Kidney capillary endothelial cell (primary cell): ENCODE measurements at regions not wholly inside any gene's neighbourhood (a gene's known extent, or its start where the extent isn't known, plus 50 kb on each side); places are given as distances from the start of the nearest gene placed in this dataset.
A peak's percentile ranks its signal among the peaks of the same experiment; 100 is the strongest.

Source experiments
- DNase-seq: peaks from one replicate; pipeline ENCODE4 v3.0.0-alpha.2; 2018; ENCODE audit warnings: low spot score

DNA sequence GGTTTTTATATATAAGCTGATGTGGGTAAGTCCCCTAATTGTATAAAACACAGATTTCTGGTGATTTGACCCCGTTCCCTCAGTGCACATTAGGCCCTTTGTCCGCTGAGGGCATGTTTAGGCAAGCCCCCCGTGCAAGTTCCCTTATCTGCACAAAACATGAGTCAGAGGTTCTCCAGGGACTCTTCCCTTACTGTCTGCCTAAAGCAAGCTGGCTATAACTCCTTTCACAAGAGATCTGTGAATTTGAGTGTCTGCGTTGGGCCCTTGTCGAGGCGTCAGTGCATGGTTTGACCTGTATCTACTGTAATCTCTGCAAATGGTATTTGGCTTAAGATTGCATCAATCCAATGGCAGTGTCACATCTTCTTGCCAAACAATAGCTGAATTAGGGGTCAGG, 712.8 kb downstream of the CDH8 start:
- DNase-seq, result no peak

DNA sequence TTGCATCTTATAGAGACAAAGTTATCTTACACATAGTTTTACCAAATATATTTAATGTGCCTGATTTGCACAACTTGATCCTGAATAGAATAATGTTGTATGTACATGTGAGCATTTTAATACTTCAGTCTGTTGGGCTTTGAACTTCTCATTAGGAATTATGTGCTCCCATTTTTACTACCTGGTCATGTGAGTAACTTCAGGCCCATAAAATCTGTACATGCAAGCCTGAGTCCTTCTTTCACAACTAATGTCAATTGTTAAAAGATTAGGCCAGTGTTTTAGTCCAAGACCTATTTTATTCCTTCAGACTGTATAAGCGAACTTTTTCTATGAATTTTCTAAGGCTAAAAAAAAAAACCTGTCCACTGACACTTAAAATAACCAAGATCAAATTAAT, 715.4 kb downstream of the CDH8 start:
- no peak for DNase-seq

DNA sequence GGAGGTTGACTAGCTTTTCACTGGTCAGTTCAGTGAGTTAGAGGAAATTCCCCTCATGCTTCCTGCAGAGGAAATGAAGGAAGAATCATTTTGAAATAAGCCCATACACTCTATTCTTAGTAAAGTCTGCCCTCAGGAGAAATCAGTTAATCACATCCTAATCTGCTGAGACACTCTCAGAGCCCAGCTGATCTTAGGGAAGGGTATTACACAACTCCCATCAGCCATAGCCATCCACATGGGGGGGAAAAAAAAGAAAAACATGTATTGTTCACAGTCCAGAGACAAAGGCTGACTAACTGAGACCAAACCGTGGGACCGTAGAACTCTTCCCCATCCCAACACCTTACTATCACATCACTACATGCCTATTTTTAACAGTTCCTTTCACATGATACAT, 722.3 kb downstream of the CDH8 start:
- peak; percentile 38 for DNase-seq

DNA sequence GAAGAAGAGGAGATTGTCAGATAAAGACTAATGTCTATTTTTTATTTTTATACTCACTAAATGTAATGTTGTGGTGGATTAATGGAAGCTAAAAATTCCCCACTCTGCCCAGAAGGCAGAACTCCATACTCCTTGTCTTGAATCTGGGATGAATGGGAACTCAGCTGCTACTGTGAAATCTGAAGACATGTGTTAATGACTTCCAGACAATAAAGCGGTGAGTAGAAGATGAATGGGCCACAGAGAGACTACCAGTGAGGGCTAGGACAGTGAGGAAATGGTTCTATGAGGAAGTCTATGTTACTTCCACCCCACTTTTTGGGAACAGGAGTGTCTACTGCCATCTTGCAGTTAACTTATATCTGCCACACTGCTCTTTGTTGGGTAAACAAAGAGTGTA, 726.9 kb downstream of the CDH8 start:
- DNase-seq, result no peak

DNA sequence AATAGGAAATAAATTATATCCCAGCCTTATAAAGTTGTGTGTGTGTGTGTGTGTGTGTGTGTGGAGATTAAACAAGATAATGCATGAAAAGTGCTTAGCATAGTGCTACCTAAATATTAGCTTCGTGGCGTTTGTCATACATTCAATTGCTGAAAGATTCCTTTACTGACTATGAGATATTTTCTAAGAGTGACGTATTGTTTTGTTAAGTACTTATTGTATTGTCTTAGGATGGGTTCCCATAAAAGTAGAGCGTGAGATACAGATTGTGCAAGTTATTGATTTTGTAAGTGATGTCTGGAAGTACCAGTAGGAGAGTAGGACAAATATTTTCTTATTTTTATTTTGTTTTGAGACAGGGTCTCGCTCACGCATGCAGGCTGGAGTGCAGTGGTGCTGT, 730.0 kb downstream of the CDH8 start:
- no peak for DNase-seq

DNA sequence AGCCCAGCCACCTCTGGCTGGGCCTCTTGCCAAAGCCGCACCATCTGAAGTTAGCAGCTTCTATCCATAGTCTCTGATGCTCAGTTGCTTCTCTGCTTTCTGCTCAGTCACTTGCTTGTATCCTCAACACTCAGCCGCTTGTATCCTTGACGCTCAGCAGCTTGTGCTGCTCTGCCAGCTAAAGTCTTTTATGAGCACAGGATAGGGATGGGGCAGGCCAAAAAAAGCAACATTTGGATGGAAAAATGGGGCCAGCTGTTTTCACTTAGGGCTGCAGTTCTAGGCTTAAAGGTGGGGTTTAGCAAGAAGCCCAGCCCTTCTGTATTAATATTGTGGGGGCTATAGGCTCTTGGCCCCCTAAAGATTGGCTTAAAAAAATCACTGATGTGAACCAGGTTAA, 739.4 kb downstream of the CDH8 start:
- no peak for DNase-seq

DNA sequence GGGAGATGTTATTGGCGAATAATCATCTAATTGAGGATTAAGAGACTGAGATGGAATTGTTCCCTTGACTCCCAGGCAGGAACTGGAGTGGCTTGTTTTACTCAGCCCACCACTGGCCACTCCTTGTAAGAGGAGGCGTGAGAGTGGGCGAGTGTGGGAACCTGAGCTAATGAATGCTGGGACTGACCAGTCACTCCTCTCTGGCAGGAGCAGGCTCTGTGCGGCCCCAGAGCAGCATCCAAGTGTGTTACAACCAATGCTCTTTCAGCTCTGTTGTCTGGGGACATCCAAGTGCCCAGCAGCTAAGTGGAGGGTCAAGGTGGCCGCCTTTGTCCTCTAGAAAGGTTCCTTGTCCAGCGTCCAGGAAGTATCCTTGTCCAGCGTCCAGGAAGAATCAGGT, 739.9 kb downstream of the CDH8 start:
- DNase-seq, result no peak

DNA sequence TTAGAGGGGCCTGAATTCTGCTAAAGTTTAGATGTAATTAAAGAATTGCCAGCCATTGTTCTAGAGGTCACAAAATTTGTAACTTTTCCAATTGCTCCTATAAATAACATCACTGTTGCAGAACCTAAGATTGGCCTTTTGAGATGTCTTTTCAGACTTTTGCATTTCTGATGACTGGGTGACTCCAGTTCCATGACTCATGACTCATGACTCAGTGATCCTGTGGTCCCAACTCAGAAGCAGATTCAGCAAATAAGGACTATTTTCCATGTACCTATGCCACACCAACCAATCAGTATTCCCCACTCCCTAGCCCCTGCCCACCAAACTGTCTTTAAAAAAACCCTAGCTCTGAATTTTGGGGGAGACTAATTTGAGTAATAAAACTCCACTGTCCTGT, 740.9 kb downstream of the CDH8 start:
- DNase-seq, result peak; percentile 57

DNA sequence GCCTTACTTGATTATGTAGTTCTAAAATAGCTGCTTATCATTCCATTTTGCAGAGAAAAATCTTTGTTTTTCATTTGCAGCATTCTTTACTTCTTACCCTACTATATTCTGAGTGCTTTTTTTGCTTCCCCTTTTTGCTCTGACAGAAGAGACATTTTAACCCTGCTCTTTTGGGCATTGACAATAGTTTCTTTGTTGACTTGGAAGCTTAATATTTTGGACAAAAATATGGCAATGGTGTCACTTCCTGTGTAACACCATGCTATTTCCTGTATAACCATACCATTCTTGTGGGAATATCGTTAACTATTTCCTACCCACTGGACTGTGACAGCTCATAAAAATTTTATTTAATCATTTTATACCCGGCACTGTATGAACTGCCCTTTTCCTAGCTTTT, 747.1 kb downstream of the CDH8 start:
- peak; percentile 48 for DNase-seq

DNA sequence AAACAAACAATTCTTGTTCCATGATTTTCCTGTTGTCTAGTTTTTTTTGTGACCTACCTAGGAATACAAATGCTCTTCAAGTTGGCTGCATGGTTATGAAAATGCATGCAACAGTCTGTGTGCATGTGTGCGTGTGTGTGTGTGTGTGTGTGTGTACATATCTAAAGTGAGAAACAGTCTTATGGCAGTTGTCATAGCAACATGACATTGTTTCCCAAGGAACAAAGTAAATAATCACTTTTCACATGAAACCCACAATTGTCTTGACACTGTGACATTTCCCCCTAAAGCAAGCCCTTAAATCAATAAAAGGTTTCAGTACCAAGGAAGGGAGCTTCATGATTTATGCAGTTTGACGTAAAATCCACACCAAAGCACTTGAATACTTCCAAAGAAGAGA, 758.4 kb downstream of the CDH8 start:
- no peak for DNase-seq

DNA sequence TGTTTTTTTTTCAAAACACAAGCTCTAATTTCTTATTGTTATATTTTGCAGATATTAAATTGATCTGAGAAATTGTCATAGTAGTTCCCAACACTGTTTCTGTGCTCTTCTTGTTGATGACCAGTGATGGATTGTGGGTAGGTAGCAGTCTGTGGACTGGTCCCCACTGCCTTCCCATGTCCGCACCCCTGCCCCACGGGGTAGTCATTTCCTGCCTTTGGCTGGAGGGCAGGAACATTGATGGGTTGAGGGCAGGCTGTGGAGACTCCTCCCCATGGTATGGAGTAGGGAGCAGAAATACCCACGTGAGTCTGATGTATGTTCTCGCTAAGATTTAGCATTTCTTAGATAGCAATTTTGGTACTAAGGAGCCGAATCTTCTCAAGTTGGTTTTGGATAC, 762.0 kb downstream of the CDH8 start:
- no peak for DNase-seq

DNA sequence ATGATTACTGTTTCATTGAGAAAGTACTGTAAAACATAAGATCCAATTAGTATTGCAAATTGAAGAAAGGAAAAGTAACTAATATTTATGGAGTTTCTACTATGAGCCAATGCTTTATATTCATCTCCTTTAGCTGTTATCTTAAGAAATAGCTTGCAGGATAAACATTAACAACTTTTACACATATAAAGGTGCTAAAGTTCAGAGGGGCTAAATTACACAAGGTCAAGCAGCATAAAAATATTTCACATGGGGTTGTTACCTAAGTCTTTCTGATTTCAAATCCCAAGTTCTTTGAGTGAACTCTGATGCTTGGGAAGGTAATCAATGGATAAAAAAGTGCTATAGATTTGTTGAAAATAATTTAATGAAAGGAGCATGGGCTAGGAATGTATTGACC, 765.5 kb downstream of the CDH8 start:
- no peak for DNase-seq

DNA sequence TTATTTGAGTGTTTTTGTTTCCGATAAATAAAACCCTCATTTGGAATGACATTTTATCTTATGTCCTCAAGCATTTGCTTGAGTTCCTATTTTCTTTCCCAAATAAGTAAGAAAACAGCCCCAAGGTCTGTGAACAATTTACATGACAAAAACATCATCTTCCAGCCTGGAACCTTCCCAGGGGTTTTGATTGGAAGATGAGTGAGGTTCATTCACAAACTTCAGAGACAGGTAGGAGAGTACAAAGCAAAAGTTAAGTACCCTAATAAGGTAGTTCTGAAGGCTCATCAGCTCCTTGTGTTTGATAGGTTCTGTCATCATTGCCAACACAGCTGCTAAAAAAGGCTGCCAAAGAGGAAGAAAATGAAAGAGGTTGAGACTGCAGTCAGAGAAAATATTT, 772.8 kb downstream of the CDH8 start:
- no peak for DNase-seq

DNA sequence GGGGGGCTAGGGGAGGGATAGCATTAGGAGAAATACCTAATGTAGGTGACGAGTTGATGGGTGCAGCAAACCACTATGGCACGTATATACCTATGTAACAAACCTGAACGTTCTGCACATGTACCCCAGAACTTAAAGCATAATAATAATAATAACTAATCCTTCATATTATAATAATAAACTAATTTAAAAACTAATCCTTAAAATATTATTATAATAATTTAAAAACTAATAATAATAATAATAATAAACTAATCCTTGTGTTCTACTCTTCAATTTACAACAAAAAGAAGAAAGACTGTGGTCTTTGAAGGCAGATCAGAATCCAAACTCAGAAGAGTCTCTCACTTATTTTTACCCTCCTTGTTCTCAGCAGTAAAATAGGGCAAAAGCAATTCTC, 774.9 kb downstream of the CDH8 start:
- DNase-seq, result no peak

DNA sequence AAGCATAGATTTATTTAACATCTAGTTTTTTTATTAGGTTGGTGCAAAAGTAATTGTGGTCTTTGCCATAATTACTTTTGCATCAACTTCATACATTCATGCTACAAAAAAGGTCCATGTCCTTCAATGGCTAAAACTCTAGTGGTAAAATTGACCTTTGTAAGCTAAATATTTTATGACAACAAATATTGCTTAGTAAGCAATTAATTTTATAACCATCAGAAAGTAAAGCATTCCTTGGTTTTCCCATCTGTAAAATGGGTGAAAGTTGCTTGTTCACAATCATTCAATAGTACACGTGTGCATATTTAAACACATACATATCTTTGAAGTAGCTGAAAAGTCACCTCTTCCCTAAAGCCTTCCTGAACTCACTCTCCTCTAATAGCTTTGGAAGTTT, 789.6 kb downstream of the CDH8 start:
- DNase-seq, result no peak

DNA sequence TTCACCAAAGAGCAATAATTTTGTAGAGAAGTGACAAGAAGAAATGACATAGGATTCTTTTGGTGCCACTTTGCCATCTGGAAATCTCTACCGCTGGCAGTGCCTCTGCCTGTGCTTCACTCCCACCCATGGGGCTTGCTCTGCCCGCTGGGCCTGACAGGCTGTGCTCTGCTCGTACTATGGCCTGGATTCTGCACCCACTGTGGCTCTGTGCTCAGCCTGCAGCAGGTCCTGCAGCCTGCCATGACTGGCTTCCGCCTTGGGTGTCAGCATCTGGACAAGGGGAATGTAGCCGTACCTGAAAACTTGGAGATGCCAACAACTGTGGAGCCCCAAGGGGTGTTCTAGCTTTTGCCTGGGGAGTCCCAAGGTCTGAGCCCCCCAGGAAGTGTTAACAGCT, 792.3 kb downstream of the CDH8 start:
- no peak for DNase-seq

DNA sequence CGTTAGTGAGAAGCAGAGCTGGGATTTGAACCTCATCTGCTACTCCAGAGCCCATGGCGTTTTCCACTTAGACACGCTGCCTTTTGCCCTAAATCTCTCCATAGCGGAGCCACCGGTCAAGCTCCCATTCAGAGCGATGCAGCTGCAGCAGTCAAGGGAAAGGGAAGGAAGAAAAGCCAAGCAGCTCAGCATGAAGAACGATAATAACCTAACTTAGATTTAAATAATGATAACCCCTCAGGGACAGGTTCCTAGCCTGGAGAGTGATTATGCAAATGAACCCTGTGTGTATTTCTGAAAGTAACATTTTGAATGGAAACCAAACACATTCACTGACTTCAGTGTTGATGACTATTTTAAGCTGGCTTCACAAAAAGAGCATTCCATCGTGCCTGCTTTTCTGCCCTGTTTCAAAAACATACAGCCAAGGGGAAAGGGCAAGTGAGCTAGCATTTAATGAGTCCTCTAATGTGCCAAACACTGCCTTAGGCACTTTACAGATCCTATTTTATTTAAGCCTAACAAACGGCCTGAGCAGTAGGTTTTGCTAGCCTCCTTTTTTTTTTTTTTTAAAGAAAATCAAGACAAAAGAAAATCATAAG, 798.3 kb downstream of the CDH8 start:
- DNase-seq, result no peak

DNA sequence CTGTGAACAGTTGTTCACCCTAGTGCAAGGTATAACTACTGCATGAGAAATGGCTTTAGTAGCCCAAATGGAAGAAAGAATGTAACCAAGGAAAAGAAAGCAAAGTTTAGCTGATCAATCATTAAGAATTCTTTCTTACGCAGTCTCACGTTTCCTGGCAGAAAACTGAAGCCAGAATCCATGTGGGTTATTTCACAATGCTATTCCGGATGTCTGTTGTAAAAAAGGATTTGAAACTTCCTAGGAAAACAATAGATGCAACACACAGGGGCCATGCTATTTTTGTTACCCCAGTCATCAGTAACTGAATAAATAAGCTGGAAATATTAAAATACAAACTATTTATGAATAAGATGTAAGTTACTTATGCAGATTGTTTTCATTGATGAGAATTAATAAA, 802.5 kb downstream of the CDH8 start:
- peak; percentile 73 for DNase-seq

DNA sequence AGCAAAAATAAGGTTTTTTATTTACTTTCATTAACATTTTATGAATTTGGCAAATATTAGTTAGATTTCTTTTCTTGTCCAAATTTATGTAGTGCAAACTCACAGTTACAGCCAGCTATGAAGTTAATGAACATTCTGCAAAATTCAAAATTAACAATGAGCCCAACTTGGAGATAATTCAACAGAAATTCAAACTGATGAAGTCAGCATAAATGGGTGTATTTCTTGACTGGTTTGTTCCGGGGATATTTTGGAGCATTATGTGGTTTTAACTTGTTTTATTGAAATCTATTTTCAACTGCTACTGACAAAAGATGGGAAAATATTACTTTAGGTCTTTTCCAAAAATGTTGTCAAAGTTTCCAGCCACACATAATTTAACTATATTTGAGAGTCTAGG, 807.9 kb downstream of the CDH8 start:
- DNase-seq, result no peak

DNA sequence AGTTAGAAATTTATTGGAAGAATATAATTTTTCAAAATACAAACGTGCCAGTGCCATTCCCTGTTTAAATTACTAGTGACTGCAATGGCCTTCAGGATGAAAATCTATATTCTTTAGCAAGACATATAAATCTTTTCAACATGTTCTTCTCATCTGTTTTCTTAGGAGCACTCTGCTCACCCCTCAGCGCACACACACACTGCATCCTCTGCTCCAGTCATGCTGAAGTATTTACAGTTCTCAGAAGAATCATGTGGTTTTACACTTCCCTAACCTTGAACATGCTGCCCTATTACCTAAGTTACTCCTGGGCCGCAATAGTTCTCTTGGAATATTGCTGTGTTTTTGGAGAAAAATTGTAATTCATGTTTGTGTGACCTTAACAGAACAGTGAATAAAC, 820.6 kb downstream of the CDH8 start:
- DNase-seq, result no peak

DNA sequence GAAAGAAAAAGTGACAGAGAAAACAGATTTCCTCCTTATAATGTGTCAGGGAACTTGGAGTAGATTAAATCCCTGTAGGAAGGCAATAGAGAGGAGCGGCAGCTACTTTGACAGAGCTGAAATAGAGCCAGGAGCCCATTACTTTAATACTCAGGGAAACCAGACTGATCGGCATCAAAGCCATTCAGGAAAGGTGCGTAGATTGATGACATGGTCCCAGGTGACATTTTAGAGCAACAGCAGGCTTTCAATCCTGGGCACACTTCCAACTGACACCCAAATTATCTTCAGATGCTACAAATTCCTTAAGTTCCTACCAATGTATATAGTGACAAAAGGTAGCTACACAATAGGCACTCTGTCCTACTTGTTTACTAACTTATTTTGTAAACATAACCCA, 821.5 kb downstream of the CDH8 start:
- DNase-seq, result no peak

DNA sequence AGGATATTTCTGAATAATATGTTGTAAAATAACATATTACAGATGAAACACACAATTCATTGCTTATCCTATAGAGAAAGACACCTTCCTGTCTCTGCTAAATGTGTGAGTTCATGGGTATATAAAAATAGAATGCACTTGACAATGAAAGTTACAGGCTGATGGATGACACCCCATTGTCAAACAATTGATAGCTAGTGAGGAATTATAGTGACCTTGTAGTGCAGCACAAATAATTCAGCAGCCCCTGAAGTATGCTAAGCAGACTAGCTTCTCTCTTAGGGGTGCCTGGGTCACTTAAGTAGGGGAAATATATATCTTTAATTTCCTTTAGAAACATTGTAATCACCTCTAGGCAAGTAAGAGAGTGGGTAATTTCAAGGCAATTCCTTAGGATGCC, 826.2 kb downstream of the CDH8 start:
- DNase-seq, result no peak

DNA sequence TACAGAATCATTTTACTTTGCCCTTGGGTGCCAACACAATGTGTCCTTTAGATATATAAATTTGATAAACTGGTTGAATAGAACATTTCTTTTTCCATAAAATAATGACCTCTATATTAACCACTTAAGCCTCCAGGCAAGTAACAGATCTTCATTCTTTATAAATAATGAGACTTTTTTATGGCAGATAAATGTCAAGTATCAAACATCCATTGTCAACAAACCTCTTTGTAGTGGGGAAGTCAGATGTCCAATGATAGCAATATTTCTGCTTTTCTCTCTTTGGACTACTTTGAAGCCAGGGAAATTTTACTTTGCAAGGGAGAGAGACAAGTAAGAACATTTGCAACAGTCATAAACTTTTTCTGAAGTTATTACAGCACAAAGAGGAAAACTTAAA, 841.2 kb downstream of the CDH8 start:
- no peak for DNase-seq

DNA sequence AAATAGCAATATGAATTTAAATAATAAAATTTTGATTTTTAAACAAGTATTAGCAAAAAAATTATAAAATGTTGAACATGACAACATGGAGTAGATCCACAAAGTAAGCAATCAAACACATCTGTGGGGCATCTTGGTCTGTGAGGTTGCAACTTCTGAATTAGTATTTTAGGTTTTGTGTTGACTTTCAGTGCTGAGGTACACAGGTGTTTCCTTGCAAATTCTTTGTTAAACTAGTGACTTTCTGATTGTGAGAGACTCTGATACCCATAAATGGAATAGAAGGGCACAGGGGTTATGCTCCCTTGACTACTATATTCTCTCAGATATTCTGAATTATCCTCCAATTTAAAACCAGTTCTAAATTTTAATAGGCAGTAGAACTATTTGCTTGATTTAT, 841.7 kb downstream of the CDH8 start:
- DNase-seq, result no peak

DNA sequence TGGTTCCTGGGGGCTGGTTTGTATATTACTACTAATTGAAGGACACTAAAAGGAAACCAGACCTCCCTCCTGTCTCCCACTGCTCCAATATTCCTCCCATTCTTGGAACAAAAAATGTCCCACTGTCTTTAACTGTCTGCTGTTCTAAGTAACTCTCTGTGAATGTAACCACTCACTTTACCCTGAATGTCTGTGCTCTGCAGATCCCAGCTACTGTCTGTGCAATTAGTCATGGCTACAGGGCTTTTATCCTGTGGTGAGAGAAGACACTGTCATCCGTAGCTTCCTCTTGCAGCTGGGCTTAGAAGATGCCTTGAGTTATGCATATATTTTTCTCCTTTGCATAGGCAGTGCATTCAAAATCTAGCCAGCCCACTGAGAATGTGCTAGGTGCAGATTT, 853.8 kb downstream of the CDH8 start:
- DNase-seq, result peak; percentile 4
